ENCODE measurements at regions not wholly inside any gene's neighbourhood (a gene's known extent, or its start where the extent isn't known, plus 50 kb on each side); places are given as distances from the start of the nearest gene placed in this dataset.

- TF ChIP-seq EZH2 (IDR thresholded peaks at IDR 0.05; ENCODE audit: low read depth, low read length, severe bottlenecking) (no peak), CTCF (IDR thresholded peaks at IDR 0.05; ENCODE audit: control extremely low read depth in 1 of 3, insufficient read depth in 1 of 3, low read depth in 1 of 3, low read length in 3 of 3) (no peak), USF2 (IDR thresholded peaks at IDR 0.05; ENCODE audit: low read length) (no peak), TAF1 (IDR thresholded peaks at IDR 0.05; ENCODE audit: low read depth, low read length) (no peak), TBP (IDR thresholded peaks at IDR 0.05; ENCODE audit: low read depth, low read length) (no peak), CREB1 (IDR thresholded peaks at IDR 0.05) (no peak), MAFK (IDR thresholded peaks at IDR 0.05; ENCODE audit: low read depth, low read length) (no peak), TEAD4 (IDR thresholded peaks at IDR 0.05; ENCODE audit: low read depth, low read length) (no peak), JUND (IDR thresholded peaks at IDR 0.05; ENCODE audit: low read length) (no peak), POLR2A (IDR thresholded peaks at IDR 0.05; ENCODE audit: control extremely low read depth in 1 of 2, low read depth in 2 of 2, low read length in 2 of 2) (no peak), SIN3A (conservative IDR thresholded peaks at IDR 0.05 in 1 of 2, IDR thresholded peaks at IDR 0.05 in 1 of 2; ENCODE audit: low read depth in 1 of 2, low read length in 2 of 2) (no peak), JUN (IDR thresholded peaks at IDR 0.05; ENCODE audit: low read depth, low read length) (no peak)
Measured at GRCh38 chr20:8952721-8953120, 116.2 kb upstream of the PLCB4 start.
